GM21390 (cell line): ENCODE measurements at regions not wholly inside any gene's neighbourhood (a gene's known extent, or its start where the extent isn't known, plus 50 kb on each side); places are given as distances from the start of the nearest gene placed in this dataset.

Source experiments
- ATAC-seq: cut with Tn5 transposase; IDR thresholded peaks from one replicate; pipeline ENCODE4 v1.9.1; 2021; ENCODE audit not compliant: unreplicated experiment

GRCh38 chr4:13260513-13260912, 223.6 kb downstream of the RAB28 start:
- no peak for ATAC-seq

GRCh38 chr4:13250263-13250662, 233.9 kb downstream of the RAB28 start:
- ATAC-seq = no peak

- no peak for ATAC-seq
Measured at GRCh38 chr4:13248621-13249298, 235.4 kb downstream of the RAB28 start.

- ATAC-seq = no peak
Measured at GRCh38 chr4:13246107-13246506, 238.0 kb downstream of the RAB28 start.

GRCh38 chr4:13244444-13244843, 239.7 kb downstream of the RAB28 start:
- no peak for ATAC-seq

- ATAC-seq = no peak
Measured at GRCh38 chr4:13243152-13243551, 241.0 kb downstream of the RAB28 start.

GRCh38 chr4:13240066-13240465, 244.1 kb downstream of the RAB28 start:
- no peak for ATAC-seq

GRCh38 chr4:13238936-13239335, 245.2 kb downstream of the RAB28 start:
- no peak for ATAC-seq

GRCh38 chr4:13236485-13236884, 247.7 kb downstream of the RAB28 start:
- ATAC-seq = no peak

- ATAC-seq = no peak
Measured at GRCh38 chr4:13233755-13234154, 250.4 kb downstream of the RAB28 start.

GRCh38 chr4:13219971-13220370, 264.2 kb downstream of the RAB28 start:
- ATAC-seq = no peak

GRCh38 chr4:13218326-13218958, 265.7 kb downstream of the RAB28 start:
- no peak for ATAC-seq

GRCh38 chr4:13215560-13215959, 268.6 kb downstream of the RAB28 start:
- ATAC-seq = no peak

- ATAC-seq = no peak
Measured at GRCh38 chr4:13212936-13213335, 271.2 kb downstream of the RAB28 start.

- no peak for ATAC-seq
Measured at GRCh38 chr4:13209600-13209999, 274.5 kb downstream of the RAB28 start.

GRCh38 chr4:13208558-13209193, 275.5 kb downstream of the RAB28 start:
- no peak for ATAC-seq

- no peak for ATAC-seq
Measured at GRCh38 chr4:13207226-13207625, 276.9 kb downstream of the RAB28 start.

GRCh38 chr4:13203101-13203500, 281.0 kb downstream of the RAB28 start:
- no peak for ATAC-seq

- ATAC-seq = no peak
Measured at GRCh38 chr4:13202701-13203100, 281.4 kb downstream of the RAB28 start.

GRCh38 chr4:13201241-13201640, 282.9 kb downstream of the RAB28 start:
- no peak for ATAC-seq

GRCh38 chr4:13196721-13197120, 287.4 kb downstream of the RAB28 start:
- no peak for ATAC-seq

GRCh38 chr4:13193662-13194061, 290.5 kb downstream of the RAB28 start:
- ATAC-seq = no peak
